ENCODE measurements at regions not wholly inside any gene's neighbourhood (a gene's known extent, or its start where the extent isn't known, plus 50 kb on each side); places are given as distances from the start of the nearest gene placed in this dataset.
A peak's percentile ranks its signal among the peaks of the same experiment; 100 is the strongest.

- no peak overlapping the region for H3K27ac ChIP-seq
Measured at GRCh38 chr4:138892483-138893407, 122.8 kb upstream of the NOCT start.

GRCh38 chr4:138891631-138892031 lies 124.0 kb upstream of the NOCT start:
- no peak overlapping the region for H3K9ac ChIP-seq

More at GRCh38 chr4:138892483-138893407, 122.8 kb upstream of the NOCT start:
- Histone ChIP-seq H3K4me3 (no peak overlapping the region), H3K36me3 (no peaks in the 10 kb centered on the region), H3K4me2 (peak overlapping the region in 3 of 11 experiments; percentile 3 to 44 (median 41); a peak in 4 of 22 replicates), H3K27me3 (no peaks in the 10 kb centered on the region), H3K4me1 (peaks cover 0 to 32% (median 0%) of the 10 kb centered on the region in 10 experiments; a peak in 5 of 20 replicates), H3K9me3 (replicated peaks in 1 of 11) (peaks cover 0 to 2% (median 0%) of the 10 kb centered on the region in 11 experiments; a peak in 1 of 22 replicates), H3K9ac (no peak overlapping the region), H4K20me1 (no peaks in the 10 kb centered on the region)
- no peak for TF ChIP-seq Cebpa-rat (IDR thresholded peaks at IDR 0.05)

DNA sequence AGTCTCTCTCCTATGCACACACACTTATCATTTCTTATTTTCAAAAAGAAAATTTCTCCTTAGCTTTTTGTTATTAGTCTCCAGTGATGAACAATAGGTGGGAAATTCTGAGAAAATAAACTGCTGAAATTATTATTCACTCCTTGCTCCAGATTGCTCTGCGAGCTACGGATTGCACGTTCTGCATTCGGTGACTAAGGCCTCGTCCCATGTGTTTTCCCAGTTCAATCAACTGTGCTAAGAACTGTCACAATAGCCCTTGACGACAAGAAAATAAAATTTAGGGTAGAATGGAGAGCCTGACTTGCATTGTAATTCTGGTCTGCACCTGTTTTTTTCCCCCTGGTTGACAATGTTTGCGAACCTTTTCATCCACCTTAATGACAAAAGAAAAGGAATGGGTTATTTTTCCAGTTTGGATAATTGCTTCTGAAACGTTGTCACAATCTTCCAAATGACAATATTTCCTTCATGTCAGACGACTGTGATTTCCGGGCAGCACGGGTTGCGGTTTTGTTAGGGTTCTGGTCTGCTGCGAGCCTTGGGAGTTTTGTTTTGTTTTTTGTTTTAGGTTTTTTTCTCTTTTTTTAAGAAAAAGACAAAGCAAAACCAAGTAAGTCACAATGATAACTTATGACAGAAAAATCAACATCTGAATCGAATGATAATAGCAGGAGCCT lies 124.5 kb upstream of the NOCT start:
- Histone ChIP-seq H4K20me1 (no peaks in the 10 kb centered on the region), H3K9ac (no peak overlapping the region), H3K9me3 (replicated peaks in 1 of 11) (peaks cover 0 to 12% (median 5%) of the 10 kb centered on the region in 11 experiments; a peak in 8 of 22 replicates), H3K36me3 (no peaks in the 10 kb centered on the region), H3K4me2 (no peak overlapping the region), H3K4me1 (peaks cover 0 to 32% (median 0%) of the 10 kb centered on the region in 10 experiments; a peak in 5 of 20 replicates), H3K27ac (no peak overlapping the region), H3K4me3 (no peak overlapping the region), H3K27me3 (no peaks in the 10 kb centered on the region)
- no peak for TF ChIP-seq Cebpa-rat (IDR thresholded peaks at IDR 0.05)

More at GRCh38 chr4:138891631-138892031, 124.0 kb upstream of the NOCT start:
- no peaks in the 10 kb centered on the region for H4K20me1 ChIP-seq
- H3K27ac ChIP-seq: no peak overlapping the region
- TF ChIP-seq Cebpa-rat (IDR thresholded peaks at IDR 0.05): no peak
- H3K9me3 ChIP-seq (replicated peaks in 1 of 11): peaks cover 0 to 12% (median 5%) of the 10 kb centered on the region in 11 experiments; a peak in 8 of 22 replicates
- no peak overlapping the region for H3K4me3 ChIP-seq
- H3K4me2 ChIP-seq: no peak overlapping the region
- H3K4me1 ChIP-seq: peaks cover 0 to 32% (median 0%) of the 10 kb centered on the region in 10 experiments; a peak in 5 of 20 replicates
- no peaks in the 10 kb centered on the region for H3K36me3 ChIP-seq
- no peaks in the 10 kb centered on the region for H3K27me3 ChIP-seq

GRCh38 chr4:138889216-138889615 lies 126.4 kb upstream of the NOCT start:
- no peaks in the 10 kb centered on the region for H3K27me3 ChIP-seq
- H3K4me2 ChIP-seq: no peak overlapping the region
- no peak overlapping the region for H3K4me3 ChIP-seq
- peaks cover 0 to 12% (median 5%) of the 10 kb centered on the region in 11 experiments; a peak in 8 of 22 replicates for H3K9me3 ChIP-seq (replicated peaks in 1 of 11)
- H3K9ac ChIP-seq: no peak overlapping the region
- H3K27ac ChIP-seq: no peak overlapping the region
- no peaks in the 10 kb centered on the region for H3K36me3 ChIP-seq
- no peak for TF ChIP-seq Cebpa-rat (IDR thresholded peaks at IDR 0.05)
- no peaks in the 10 kb centered on the region for H4K20me1 ChIP-seq
- H3K4me1 ChIP-seq: peaks cover 0 to 19% (median 0%) of the 10 kb centered on the region in 10 experiments; a peak in 5 of 20 replicates

DNA sequence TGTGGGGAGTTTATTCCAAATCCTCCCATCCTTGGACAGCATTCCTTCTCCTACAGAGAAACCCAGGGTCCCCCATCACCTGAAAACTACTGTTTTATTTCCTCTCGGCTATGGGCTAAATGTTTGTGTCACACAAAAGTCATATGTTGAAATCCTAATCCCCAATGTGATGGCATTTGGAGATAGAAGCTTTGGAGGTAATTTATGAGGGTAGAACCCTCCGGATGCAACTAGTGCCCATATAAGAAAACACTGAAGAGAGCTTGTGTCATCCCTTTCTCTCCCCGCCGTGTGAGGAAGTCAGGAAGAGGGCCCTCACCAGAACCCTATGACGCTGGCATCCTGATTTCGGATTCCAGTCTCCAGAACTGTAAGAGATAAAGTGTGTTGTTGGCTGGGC lies 127.8 kb upstream of the NOCT start:
- peaks cover 0 to 9% (median 0%) of the 10 kb centered on the region in 10 experiments; a peak in 5 of 20 replicates for H3K4me1 ChIP-seq

DNA sequence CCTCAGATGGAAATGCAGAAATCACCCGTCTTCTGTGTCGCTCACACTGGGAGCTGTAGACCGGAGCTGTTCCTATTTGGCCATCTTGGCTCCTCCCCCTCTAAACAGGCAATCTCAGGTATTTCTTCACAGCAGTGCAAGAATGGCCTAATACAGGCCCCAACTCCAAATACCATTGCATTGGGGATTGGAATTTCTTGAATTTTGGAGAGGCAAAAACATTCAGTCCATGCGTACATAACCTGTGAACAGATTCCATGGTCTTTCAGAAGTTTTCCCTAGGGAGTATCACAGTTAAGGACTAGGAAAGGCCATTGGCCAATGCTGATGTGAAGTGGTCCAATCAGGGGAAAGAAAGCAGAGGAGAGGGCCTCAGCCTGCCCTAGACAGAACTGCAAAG lies 128.2 kb upstream of the NOCT start:
- Histone ChIP-seq H3K4me3 (no peak overlapping the region), H3K9me3 (replicated peaks in 1 of 11) (peaks cover 0 to 12% (median 5%) of the 10 kb centered on the region in 11 experiments; a peak in 8 of 22 replicates), H3K36me3 (no peaks in the 10 kb centered on the region)

More for the DNA sequence above, 127.8 kb upstream of the NOCT start:
- Histone ChIP-seq H3K27me3 (no peaks in the 10 kb centered on the region), H3K9ac (no peak overlapping the region), H3K27ac (no peak overlapping the region), H4K20me1 (no peaks in the 10 kb centered on the region), H3K4me3 (no peak overlapping the region), H3K4me2 (no peak overlapping the region), H3K36me3 (no peaks in the 10 kb centered on the region), H3K9me3 (replicated peaks in 1 of 11) (peaks cover 0 to 12% (median 5%) of the 10 kb centered on the region in 11 experiments; a peak in 8 of 22 replicates)
- TF ChIP-seq Cebpa-rat (IDR thresholded peaks at IDR 0.05): no peak

GRCh38 chr4:138879757-138880156 lies 135.8 kb upstream of the NOCT start:
- Histone ChIP-seq H3K4me2 (no peak overlapping the region), H3K36me3 (no peaks in the 10 kb centered on the region), H3K9me3 (replicated peaks in 1 of 11) (no peaks in the 10 kb centered on the region), H3K27ac (no peak overlapping the region), H4K20me1 (no peaks in the 10 kb centered on the region), H3K4me1 (no peaks in the 10 kb centered on the region), H3K4me3 (no peak overlapping the region), H3K9ac (no peak overlapping the region), H3K27me3 (no peaks in the 10 kb centered on the region)
- TF ChIP-seq Cebpa-rat (IDR thresholded peaks at IDR 0.05): no peak

More for the DNA sequence above, 128.2 kb upstream of the NOCT start:
- Histone ChIP-seq H4K20me1 (no peaks in the 10 kb centered on the region), H3K4me1 (peaks cover 0 to 5% (median 0%) of the 10 kb centered on the region in 10 experiments; a peak in 5 of 20 replicates), H3K27me3 (no peaks in the 10 kb centered on the region), H3K27ac (no peak overlapping the region), H3K9ac (no peak overlapping the region), H3K4me2 (no peak overlapping the region)
- no peak for TF ChIP-seq Cebpa-rat (IDR thresholded peaks at IDR 0.05)

DNA sequence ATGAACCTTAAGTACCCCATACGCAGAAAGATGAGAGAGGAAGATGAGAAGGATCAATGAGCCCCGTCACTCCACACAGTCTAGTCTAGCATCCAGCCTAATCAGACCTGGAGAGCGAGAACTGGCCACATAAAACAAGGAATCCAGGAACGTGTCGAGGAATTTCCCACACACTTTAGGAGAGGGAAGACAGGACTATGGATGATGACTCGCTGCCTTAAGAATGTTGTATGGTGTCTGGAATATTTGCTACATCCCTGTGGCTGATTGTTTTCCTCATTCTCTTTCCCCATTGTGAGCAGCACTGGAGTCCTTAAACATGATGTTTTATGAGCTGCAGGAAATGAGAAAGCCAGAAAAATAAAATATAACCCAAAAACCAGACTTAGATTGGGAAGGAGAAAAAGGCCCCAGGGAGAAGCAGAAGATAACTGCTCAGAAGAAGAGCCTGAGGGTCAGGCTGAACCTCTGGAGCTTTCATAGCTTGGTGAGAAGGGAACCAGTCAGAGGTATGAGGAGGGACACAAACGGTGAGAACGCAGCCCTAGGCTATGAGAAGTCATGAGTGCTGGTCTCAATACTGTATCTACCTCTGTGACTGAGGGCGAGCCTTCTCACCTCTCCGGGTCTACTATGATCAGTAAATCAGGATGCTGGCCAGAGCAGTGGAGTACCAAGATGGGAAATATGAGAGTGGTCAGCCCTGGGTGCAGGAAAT lies 139.5 kb upstream of the NOCT start:
- Histone ChIP-seq H3K36me3 (no peaks in the 10 kb centered on the region), H3K27me3 (no peaks in the 10 kb centered on the region), H3K9ac (no peak overlapping the region), H3K9me3 (replicated peaks in 1 of 11) (no peaks in the 10 kb centered on the region), H4K20me1 (no peaks in the 10 kb centered on the region), H3K27ac (no peak overlapping the region), H3K4me2 (no peak overlapping the region), H3K4me1 (no peaks in the 10 kb centered on the region), H3K4me3 (no peak overlapping the region)
- no peak for TF ChIP-seq Cebpa-rat (IDR thresholded peaks at IDR 0.05)

GRCh38 chr4:138871555-138871875 lies 144.1 kb upstream of the NOCT start:
- no peak overlapping the region for H3K4me3 ChIP-seq
- H3K4me1 ChIP-seq: peaks cover 0 to 6% (median 1%) of the 10 kb centered on the region in 10 experiments; a peak in 7 of 20 replicates
- TF ChIP-seq Cebpa-rat (IDR thresholded peaks at IDR 0.05): no peak
- no peaks in the 10 kb centered on the region for H3K36me3 ChIP-seq
- no peaks in the 10 kb centered on the region for H4K20me1 ChIP-seq
- no peak overlapping the region for H3K27ac ChIP-seq
- H3K4me2 ChIP-seq: no peak overlapping the region
- H3K27me3 ChIP-seq: no peaks in the 10 kb centered on the region
- no peak overlapping the region for H3K9ac ChIP-seq
- no peaks in the 10 kb centered on the region for H3K9me3 ChIP-seq (replicated peaks in 1 of 11)
